Right lobe of liver (tissue), 4 donors: ENCODE measurements at regions not wholly inside any gene's neighbourhood (a gene's known extent, or its start where the extent isn't known, plus 50 kb on each side); places are given as distances from the start of the nearest gene placed in this dataset.

Experiments used
- POLR2A ChIP-seq: fragments of 450-650 bp; IDR thresholded peaks from one replicate; pipeline ENCODE4 v1.6.1; 2017; ENCODE audit warnings: antibody characterized with exemption, mild to moderate bottlenecking
- TF ChIP-seq, protein P1 (sequence below), 4 donors: fragments of 200-600 bp in 3 of 4; fragments of 450-650 bp in 1 of 4; IDR thresholded peaks; one replicate each; pipeline versions ENCODE4 v1.5.1 to v1.8.0; 2016 to 2022; ENCODE audit warnings: antibody characterized with exemption in 4 of 4, mild to moderate bottlenecking in 2 of 4
- donor health status: DM: no; HTN: no; CAD: no.
- donor health status: DM: no; HTN: no; CAD: no.
- donor health status: DM: no; HTN: yes; CAD: no.

DNA sequence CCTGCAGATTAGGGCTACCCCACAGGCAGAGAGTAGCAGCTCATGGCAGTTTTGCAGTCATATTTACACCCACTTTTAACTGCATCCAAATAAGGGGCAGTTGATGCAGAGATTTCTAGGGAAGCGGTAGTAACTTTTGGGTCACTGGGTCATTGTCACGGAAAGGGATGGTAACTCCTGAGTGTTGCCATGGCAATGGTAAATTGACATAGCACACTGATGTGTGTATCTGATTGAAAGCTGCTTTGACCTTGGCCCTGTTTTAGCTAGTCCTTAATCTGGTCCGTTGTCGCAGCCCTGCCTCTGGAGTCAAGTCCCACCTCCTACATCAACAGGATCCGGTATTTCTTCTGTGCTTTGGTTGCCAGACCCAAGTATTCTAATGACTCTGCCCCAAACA lies 199.1 kb upstream of the TCF21 start:
- TF ChIP-seq, protein P1, sequence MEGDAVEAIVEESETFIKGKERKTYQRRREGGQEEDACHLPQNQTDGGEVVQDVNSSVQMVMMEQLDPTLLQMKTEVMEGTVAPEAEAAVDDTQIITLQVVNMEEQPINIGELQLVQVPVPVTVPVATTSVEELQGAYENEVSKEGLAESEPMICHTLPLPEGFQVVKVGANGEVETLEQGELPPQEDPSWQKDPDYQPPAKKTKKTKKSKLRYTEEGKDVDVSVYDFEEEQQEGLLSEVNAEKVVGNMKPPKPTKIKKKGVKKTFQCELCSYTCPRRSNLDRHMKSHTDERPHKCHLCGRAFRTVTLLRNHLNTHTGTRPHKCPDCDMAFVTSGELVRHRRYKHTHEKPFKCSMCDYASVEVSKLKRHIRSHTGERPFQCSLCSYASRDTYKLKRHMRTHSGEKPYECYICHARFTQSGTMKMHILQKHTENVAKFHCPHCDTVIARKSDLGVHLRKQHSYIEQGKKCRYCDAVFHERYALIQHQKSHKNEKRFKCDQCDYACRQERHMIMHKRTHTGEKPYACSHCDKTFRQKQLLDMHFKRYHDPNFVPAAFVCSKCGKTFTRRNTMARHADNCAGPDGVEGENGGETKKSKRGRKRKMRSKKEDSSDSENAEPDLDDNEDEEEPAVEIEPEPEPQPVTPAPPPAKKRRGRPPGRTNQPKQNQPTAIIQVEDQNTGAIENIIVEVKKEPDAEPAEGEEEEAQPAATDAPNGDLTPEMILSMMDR (IDR thresholded peaks at IDR 0.05): no peak
- no peak for TF ChIP-seq POLR2A
